ENCODE measurements at regions not wholly inside any gene's neighbourhood (a gene's known extent, or its start where the extent isn't known, plus 50 kb on each side); places are given as distances from the start of the nearest gene placed in this dataset.
"Not testable (repeated sequence)": the region's sequence is repeated elsewhere in the genome, so short reads cannot be mapped to it uniquely, and the experiment has no call there.

DNA sequence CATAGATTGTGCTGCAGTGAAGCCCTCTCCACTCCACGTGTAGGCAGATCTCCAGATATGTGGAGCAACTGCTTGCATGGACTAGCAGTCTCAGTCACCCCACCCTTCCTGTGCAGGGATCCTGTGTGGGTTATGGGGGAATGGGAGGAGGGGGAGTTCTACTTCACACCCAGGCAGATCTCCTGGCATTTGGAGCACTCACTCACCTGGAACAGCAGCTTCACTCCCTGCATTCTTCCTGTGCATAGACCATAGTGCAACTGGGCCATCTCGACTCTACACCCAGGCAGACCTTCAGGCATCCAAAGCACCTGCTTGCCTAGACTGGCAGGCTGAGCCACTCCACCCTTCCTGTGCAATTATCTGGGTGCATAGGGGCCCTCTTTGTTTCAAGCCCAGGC lies 96.0 kb upstream of the PCED1B start:
- no peaks in the 10 kb centered on the region for H3K27me3 Mint-ChIP-seq (ENCODE audit: low read depth)
- H3K27ac Mint-ChIP-seq (ENCODE audit: unreplicated experiment), result no peak overlapping the region
- H3K9me3 Mint-ChIP-seq (ENCODE audit: low read depth), result peaks cover 4% of the 10 kb centered on the region
- no peak overlapping the region for H3K4me3 Mint-ChIP-seq (ENCODE audit: unreplicated experiment)
- TF ChIP-seq, protein P1, sequence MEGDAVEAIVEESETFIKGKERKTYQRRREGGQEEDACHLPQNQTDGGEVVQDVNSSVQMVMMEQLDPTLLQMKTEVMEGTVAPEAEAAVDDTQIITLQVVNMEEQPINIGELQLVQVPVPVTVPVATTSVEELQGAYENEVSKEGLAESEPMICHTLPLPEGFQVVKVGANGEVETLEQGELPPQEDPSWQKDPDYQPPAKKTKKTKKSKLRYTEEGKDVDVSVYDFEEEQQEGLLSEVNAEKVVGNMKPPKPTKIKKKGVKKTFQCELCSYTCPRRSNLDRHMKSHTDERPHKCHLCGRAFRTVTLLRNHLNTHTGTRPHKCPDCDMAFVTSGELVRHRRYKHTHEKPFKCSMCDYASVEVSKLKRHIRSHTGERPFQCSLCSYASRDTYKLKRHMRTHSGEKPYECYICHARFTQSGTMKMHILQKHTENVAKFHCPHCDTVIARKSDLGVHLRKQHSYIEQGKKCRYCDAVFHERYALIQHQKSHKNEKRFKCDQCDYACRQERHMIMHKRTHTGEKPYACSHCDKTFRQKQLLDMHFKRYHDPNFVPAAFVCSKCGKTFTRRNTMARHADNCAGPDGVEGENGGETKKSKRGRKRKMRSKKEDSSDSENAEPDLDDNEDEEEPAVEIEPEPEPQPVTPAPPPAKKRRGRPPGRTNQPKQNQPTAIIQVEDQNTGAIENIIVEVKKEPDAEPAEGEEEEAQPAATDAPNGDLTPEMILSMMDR (IDR thresholded peaks at IDR 0.05), result no peak
- no peak for DNase-seq (ENCODE audit: low spot score)
- no peaks in the 10 kb centered on the region for H3K36me3 Mint-ChIP-seq (ENCODE audit: low read depth)
- peaks cover 3% of the 10 kb centered on the region for H3K4me1 Mint-ChIP-seq (ENCODE audit: low read depth)

DNA sequence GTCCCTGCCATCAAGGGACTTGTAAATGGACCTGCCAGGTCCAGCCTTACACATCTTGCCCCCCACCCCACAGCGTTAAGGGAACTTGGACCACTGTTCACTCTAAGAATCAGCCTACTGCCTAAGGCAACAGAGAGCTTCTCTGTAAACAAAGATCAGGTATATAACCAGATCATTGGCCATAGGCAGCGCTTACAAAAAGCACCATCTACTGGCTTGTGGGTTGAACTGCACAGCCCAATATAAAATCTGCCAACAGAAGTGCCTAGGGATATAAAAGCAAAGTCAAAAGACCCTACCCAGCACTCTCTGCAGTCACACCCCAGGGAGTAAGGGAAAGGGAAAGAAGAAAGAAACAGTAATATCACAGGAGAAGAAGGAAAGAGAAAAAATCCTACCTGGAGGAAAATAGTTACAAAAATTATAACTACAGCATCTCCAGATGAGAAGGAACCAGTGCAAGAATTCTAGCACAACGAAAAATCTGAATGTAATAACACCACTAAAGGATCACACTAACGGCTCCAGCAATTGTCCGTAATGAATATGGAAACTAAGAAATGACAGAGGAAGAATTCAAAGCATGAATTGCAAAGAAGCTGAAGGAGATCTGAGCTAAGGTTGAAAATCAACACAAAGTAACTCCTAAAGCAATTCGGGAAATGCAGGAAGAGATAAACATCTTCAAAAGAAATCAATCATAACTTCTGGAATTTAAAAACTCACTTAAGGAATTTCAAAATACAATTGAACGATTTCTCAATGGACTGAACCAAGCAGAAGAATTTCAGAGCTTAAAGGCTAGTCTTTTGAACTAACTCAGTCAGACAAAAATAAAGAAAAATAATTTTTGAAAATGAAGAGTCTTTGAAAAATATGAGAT lies 95.2 kb upstream of the PCED1B start:
- TF ChIP-seq, protein P1 (IDR thresholded peaks at IDR 0.05), result peak; percentile 86
- no peaks in the 10 kb centered on the region for H3K36me3 Mint-ChIP-seq (ENCODE audit: low read depth)
- no peaks in the 10 kb centered on the region for H3K27me3 Mint-ChIP-seq (ENCODE audit: low read depth)
- DNase-seq (ENCODE audit: low spot score), result no peak
- no peak overlapping the region for H3K27ac Mint-ChIP-seq (ENCODE audit: unreplicated experiment)
- no peak overlapping the region for H3K4me3 Mint-ChIP-seq (ENCODE audit: unreplicated experiment)
- peaks cover 3% of the 10 kb centered on the region for H3K4me1 Mint-ChIP-seq (ENCODE audit: low read depth)
- H3K9me3 Mint-ChIP-seq (ENCODE audit: low read depth), result peaks cover 4% of the 10 kb centered on the region

DNA sequence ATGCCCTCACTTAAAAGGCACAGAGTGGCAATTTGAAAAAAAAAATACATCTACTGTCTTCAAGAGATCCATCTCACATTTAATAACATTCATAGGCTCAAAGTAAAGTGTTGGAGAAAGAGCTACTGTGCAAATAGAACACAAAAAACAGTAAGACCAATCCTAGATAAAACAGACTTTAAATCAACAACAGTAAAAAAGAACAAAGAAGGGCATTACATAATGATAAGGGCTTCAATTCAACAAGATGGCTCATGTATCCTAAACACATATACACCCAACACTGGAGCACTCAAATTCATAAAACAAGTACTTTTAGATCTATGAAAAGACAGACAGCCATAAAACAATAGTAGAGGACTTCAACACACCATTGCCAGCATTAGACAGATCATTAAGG lies 93.6 kb upstream of the PCED1B start:
- peaks cover 19% of the 10 kb centered on the region for H3K9me3 Mint-ChIP-seq (ENCODE audit: low read depth)
- H3K27ac Mint-ChIP-seq (ENCODE audit: unreplicated experiment), result no peak overlapping the region
- peaks cover 3% of the 10 kb centered on the region for H3K36me3 Mint-ChIP-seq (ENCODE audit: low read depth)
- H3K27me3 Mint-ChIP-seq (ENCODE audit: low read depth), result no peaks in the 10 kb centered on the region
- H3K4me3 Mint-ChIP-seq (ENCODE audit: unreplicated experiment), result no peak overlapping the region
- H3K4me1 Mint-ChIP-seq (ENCODE audit: low read depth), result peaks cover 3% of the 10 kb centered on the region
- no peak for DNase-seq (ENCODE audit: low spot score)
- TF ChIP-seq, protein P1 (IDR thresholded peaks at IDR 0.05), result no peak

DNA sequence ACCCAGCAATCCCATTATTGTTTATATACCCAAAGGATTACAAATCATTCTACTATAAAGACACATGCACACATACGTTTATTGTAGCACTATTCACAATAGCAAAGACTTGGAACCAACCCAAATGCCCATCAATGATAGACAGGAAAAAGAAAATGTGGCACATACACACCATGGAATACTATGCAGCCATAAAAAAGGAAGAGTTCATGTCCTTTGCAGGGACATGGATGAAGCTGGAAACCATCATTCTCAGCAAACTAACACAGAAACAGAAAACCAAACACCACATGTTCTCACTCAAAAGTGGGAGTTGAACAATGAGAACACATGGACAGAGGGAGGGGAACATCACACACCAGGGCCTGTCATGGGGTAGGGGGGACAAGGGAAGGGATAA lies 91.3 kb upstream of the PCED1B start:
- H3K4me1 Mint-ChIP-seq (ENCODE audit: low read depth); DNase-seq (ENCODE audit: low spot score); H3K27ac Mint-ChIP-seq (ENCODE audit: unreplicated experiment); H3K27me3 Mint-ChIP-seq (ENCODE audit: low read depth); H3K4me3 Mint-ChIP-seq (ENCODE audit: unreplicated experiment); H3K36me3 Mint-ChIP-seq (ENCODE audit: low read depth): not testable (repeated sequence)
- H3K9me3 Mint-ChIP-seq (ENCODE audit: low read depth), result peaks cover 22% of the 10 kb centered on the region

DNA sequence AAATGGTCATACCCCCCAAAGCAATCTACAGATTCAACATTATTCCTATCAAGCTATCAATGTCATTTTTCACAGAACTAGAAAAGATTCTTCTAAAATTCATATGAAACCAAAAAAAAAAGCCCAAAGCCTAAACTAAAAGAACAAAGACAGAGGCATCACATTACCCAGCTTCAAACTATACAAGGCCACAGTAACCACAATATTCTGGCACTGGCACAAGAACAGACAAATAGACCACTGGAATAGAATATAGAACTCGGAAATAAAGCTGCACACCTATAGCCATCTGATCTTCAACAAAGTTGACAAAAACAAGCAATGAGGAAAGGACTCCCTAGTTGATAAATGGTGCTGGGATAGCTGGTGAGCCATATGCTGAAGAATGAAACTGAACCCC lies 89.2 kb upstream of the PCED1B start:
- TF ChIP-seq, protein P1 (IDR thresholded peaks at IDR 0.05), result no peak
- DNase-seq (ENCODE audit: low spot score), result no peak
- Mint-ChIP-seq H3K27ac (ENCODE audit: unreplicated experiment) (no peak overlapping the region), H3K9me3 (ENCODE audit: low read depth) (peaks cover 26% of the 10 kb centered on the region), H3K4me3 (ENCODE audit: unreplicated experiment) (no peak overlapping the region), H3K27me3 (ENCODE audit: low read depth) (no peaks in the 10 kb centered on the region), H3K4me1 (ENCODE audit: low read depth) (no peaks in the 10 kb centered on the region), H3K36me3 (ENCODE audit: low read depth) (peaks cover 4% of the 10 kb centered on the region)

DNA sequence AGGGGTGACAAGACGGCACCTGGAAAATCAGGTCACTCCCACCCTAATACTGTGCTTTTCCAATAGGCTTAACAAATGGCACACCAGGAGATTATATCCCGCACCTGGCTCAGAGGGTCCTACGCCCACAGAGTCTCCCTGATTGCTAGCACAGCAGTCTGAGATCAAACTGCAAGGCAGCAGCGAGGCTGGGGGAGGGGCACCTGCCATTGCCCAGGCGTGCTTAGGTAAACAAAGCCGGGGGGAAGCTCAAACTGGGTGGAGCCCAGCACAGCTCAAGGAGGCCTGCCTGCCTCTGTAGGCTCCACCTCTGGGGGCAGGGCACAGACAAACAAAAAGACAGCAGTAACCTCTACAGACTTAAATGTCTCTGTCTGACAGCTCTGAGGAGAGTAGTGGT lies 87.4 kb upstream of the PCED1B start:
- H3K4me3 Mint-ChIP-seq (ENCODE audit: unreplicated experiment); H3K4me1 Mint-ChIP-seq (ENCODE audit: low read depth); H3K27me3 Mint-ChIP-seq (ENCODE audit: low read depth); H3K27ac Mint-ChIP-seq (ENCODE audit: unreplicated experiment); DNase-seq (ENCODE audit: low spot score); H3K36me3 Mint-ChIP-seq (ENCODE audit: low read depth): not testable (repeated sequence)
- peaks cover 26% of the 10 kb centered on the region for H3K9me3 Mint-ChIP-seq (ENCODE audit: low read depth)

Measured in chondrocyte (in vitro differentiated cells).